OCI-LY3 (cell line): ENCODE measurements at regions not wholly inside any gene's neighbourhood (a gene's known extent, or its start where the extent isn't known, plus 50 kb on each side); places are given as distances from the start of the nearest gene placed in this dataset.

Experiments used
- EZH2phosphoT487 ChIP-seq: fragments of 200-600 bp; shearing (Covaris generic); IDR thresholded peaks from 2 replicates; pipeline ENCODE4 v1.6.1; 2018; ENCODE audit warnings: antibody characterized with exemption, mixed run types, low read depth
- TF ChIP-seq, protein P1 (sequence below): fragments of 200-600, 300-600 bp; sonication (generic); IDR thresholded peaks from 2 replicates; pipeline ENCODE4 v1.5.1; 2014; ENCODE audit warnings: antibody characterized with exemption, low read length, low read depth

DNA sequence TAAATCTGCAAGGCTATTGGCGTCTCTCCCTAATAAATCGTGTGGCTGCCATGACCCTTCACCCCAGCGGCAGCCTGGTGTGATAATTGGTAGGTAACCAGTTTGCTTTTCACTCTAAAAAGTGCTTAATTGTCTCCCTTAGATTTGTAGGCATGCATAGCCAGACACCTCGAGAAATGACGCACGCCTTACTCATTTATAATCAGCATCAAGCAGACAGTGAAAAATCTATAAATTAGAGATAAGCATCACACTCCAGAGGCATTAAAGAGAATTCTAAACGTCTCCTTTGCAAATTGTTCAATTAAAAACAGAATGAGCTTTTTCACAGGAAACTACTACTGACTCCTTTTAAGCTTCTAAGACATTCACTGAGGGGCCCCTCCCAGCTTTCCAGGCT is 110.2 kb upstream of the RPS6KA2 start:
- TF ChIP-seq, protein P1, sequence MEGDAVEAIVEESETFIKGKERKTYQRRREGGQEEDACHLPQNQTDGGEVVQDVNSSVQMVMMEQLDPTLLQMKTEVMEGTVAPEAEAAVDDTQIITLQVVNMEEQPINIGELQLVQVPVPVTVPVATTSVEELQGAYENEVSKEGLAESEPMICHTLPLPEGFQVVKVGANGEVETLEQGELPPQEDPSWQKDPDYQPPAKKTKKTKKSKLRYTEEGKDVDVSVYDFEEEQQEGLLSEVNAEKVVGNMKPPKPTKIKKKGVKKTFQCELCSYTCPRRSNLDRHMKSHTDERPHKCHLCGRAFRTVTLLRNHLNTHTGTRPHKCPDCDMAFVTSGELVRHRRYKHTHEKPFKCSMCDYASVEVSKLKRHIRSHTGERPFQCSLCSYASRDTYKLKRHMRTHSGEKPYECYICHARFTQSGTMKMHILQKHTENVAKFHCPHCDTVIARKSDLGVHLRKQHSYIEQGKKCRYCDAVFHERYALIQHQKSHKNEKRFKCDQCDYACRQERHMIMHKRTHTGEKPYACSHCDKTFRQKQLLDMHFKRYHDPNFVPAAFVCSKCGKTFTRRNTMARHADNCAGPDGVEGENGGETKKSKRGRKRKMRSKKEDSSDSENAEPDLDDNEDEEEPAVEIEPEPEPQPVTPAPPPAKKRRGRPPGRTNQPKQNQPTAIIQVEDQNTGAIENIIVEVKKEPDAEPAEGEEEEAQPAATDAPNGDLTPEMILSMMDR = no peak
- no peak for TF ChIP-seq EZH2phosphoT487
